Right ventricle myocardium inferior (tissue), 1 donor: ENCODE measurements at regions not wholly inside any gene's neighbourhood (a gene's known extent, or its start where the extent isn't known, plus 50 kb on each side); places are given as distances from the start of the nearest gene placed in this dataset.

Experiments used
- ATAC-seq: fragments of 200-7000 bp; cut with Tn5 transposase; one replicate; pipeline ENCODE4 v1.9.1; 2020; ENCODE audit warnings: mild to moderate bottlenecking, moderate library complexity
- DNase-seq: peaks from one replicate; pipeline ENCODE4 v3.0.0; 2021; ENCODE audit errors: missing footprints
- intact Hi-C: fragments of 100-400 bp; cut with DNase I; formaldehyde crosslinking; loops from one replicate; pipeline ENCODE4 v1.11.0; 2022
- donor health status: DM: no; HTN: yes; CAD: no; lungs with severe emphysema.

GRCh38 chr11:42232673-42233072, 773.2 kb upstream of the LRRC4C start:
- intact Hi-C loops, result no loop called here
- DNase-seq (no peak), ATAC-seq (no peak)

GRCh38 chr11:42234451-42234951, 775.0 kb upstream of the LRRC4C start:
- intact Hi-C loops, result no loop called here
- DNase-seq, result no peak
- ATAC-seq, result no peak

- DNase-seq, result no peak
- intact Hi-C loops, result no loop called here
- no peak for ATAC-seq
Measured at GRCh38 chr11:42237701-42238235, 778.3 kb upstream of the LRRC4C start.

DNA sequence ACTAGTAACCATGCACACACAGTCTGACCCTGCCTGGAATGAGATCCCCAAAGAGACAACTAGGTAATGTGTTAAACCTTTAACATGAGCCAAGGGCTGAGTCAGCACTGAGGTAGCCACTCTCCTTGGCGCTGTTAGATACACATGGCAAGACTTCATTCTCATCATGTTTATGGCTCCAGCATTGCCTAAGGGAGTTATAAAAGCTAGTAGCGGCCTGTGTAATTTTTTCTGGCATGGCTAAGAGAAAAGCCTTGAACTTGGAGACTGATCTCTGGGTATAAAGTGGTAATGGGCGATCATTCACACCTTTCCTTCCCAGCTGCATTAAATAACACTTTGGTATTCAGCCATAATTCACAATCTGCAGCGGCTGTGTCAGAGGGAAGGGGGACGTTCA, 779.7 kb upstream of the LRRC4C start:
- DNase-seq, result no peak
- intact Hi-C loops, result no loop called here
- ATAC-seq, result no peak

GRCh38 chr11:42243385-42243784, 783.9 kb upstream of the LRRC4C start:
- no peak for DNase-seq
- intact Hi-C loops, result no loop called here

DNA sequence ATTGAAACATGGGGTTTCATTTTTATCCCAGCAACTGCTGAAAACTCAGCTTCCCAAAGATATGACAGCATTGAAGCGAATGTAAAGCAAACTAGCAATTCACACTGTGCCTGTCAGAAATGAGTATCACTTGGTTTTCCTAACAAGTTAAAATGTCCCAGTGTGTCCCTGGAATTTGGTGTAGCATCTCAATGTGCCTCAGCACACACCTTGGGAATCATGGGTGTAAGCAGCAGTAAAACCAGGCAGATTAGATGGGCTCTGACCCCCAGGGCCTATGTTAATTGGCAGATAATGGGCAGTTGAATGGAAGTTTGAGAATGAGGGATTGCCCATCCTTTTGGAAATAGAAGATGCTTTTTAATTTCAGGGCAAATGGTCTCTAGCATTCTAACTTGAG, 784.9 kb upstream of the LRRC4C start:
- DNase-seq, result no peak
- no peak for ATAC-seq
- intact Hi-C loops, result no loop called here

More at GRCh38 chr11:42243385-42243784, 783.9 kb upstream of the LRRC4C start:
- ATAC-seq, result no peak

GRCh38 chr11:42249401-42249800, 789.9 kb upstream of the LRRC4C start:
- intact Hi-C loops, result no loop called here
- DNase-seq (no peak), ATAC-seq (no peak)

DNA sequence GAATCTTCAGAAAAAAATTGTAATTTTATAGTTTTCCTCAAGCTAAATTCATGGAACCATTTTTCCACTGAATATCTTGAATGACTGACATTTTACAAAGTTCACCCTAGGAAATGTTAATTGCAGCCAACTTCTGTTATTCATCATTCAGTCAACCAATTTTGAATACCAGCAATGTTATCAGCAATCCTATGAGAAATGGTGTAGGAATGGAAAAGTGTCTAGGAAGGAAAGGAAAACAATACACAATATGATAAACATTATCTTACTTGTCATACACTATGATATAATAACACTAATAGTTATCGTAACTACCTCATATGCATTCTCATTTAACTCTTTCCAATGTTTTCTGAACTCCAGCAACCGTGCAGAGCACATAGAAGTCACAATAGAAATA, 790.5 kb upstream of the LRRC4C start:
- intact Hi-C loops, result no loop called here
- no peak for DNase-seq
- ATAC-seq, result no peak

DNA sequence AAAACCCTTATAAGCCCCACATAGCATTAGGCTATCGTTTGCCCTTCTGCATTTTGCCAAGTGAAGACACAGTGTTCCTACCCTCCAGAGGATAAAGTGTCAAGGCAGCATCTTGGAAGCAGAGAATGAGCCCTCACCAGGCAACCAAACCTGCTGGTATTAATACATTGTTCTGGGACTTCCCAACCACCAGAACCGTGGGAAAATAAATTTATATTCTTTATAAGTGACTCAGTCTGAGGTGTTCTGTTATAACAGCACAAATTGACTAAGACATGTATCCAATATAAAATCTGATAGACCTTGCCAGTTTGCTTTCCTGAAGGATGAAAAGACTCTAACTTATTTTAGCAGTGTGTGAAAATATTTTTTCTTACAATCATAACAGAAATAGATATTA, 792.5 kb upstream of the LRRC4C start:
- ATAC-seq (no peak), DNase-seq (no peak)
- intact Hi-C loops, result no loop called here

DNA sequence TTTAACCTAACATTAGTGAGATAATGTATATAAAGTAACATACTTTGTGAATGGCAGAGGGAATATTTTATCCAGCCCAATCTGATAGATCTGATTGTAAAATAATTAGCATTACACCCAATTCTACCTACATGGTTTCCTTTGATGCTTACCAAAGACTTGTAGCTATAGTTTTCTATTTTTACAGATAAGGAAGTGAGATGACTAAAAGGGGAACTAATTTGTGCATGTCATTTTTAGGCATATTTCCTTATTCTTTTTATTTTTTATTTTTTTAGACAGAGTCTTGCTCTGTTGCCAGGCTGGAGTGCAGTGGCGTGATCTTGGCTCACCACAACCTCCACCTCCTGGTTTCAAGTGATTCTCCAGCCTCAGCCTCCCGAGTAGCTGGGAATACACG, 793.7 kb upstream of the LRRC4C start:
- intact Hi-C loops, result no loop called here
- DNase-seq, result no peak
- no peak for ATAC-seq

- ATAC-seq, result no peak
- intact Hi-C loops, result no loop called here
Measured at GRCh38 chr11:42255906-42256305, 796.5 kb upstream of the LRRC4C start.

GRCh38 chr11:42257534-42257933, 798.1 kb upstream of the LRRC4C start:
- ATAC-seq, result no peak
- intact Hi-C loops, result no loop called here
- no peak for DNase-seq

More at GRCh38 chr11:42255906-42256305, 796.5 kb upstream of the LRRC4C start:
- DNase-seq, result no peak

DNA sequence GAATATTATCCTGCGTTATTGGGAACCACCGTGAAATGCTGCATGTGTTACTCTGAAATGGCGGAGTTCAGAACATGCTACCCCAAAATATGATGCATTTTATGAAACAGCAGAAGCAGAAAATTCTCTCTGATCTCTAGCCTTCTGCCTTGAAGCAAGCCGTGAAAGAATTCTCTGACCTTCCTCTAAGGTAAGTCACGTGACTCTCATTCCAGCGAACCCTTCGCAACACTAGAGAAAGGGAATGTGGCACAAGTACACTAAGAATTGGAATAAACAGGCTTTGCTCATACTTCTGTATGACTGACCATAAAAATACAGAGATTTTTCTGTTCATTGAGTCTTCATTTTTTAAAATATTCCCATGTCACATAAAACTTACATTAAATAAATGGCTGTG, 805.6 kb upstream of the LRRC4C start:
- DNase-seq (no peak), ATAC-seq (no peak)
- intact Hi-C loops, result no loop called here

DNA sequence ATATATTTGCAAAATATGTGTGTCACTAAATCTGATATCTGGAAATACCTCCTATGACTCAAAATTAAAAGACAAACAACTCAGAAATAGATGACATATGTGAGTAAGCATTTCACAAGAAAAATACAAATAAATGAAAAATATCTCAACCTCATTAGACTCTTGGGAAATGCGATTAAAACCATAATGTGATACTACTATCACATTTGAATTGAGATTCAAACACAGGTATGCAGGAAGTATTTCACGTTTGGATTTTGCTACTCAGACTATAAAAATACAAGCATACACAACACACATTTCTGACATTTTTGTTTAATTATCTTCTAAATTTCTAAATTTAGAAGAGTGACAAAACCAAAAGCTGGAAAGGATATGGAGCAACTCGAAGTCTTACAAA, 811.9 kb upstream of the LRRC4C start:
- intact Hi-C loops, result no loop called here
- DNase-seq, result no peak
- ATAC-seq, result no peak

DNA sequence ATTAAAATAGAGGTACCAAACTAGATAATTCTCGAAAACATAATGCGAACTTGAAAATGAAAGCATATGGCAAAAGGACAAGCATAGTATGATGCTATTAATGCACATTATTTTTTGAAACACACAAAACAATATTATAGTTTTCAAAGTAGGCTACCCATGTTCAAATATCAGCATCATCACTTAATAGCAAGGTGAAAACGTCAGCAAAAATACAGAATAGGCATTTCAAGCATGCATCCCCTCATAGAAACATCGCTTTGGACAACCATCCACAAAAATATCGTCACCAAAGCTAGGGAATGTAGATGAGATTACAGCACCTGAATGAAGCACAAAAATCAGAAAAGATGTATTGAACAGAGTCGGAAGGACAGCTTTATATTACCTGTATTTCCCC, 814.5 kb upstream of the LRRC4C start:
- ATAC-seq, result no peak
- no peak for DNase-seq
- intact Hi-C loops, result no loop called here

- ATAC-seq (no peak), DNase-seq (no peak)
- intact Hi-C loops, result no loop called here
Measured at GRCh38 chr11:42296910-42297309, 837.5 kb upstream of the LRRC4C start.

- intact Hi-C loops, result no loop called here
- ATAC-seq (no peak), DNase-seq (no peak)
Measured at GRCh38 chr11:42299780-42300179, 840.3 kb upstream of the LRRC4C start.

DNA sequence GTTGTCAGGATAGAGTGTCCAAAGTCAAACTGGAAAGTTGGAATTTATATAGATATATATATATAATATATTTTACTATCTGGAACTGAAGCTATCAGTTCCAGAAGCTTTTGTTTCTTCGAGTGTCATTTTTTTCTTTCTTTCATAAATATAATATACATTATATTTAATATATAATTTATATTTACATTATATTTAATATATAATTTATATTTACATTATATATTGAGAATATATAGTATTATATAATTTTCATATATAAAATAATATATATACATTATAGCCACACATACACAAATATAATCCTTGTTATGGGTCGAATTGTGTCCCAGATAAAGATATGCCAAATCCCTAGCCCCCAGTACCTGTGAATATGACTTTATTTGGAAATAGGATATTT, 842.3 kb upstream of the LRRC4C start:
- no peak for DNase-seq

DNA sequence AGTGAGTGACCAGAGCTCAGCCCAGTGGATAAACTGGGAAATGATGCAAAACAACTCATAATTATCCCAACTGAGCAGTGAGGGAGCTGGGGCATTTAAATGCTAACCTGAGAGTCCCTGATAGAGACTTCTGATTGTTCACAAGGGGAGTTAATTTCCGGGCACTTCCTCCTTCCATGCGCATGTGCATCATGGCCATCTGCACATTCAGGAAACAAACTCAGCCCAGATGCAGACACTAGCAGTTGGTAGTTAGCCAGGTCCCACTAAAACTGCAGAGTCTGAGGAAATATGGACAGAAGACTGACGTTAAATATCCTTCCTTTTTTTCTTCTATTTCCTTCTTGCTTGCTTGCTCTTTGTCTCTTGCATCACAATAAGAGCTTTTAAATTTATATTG, 852.1 kb upstream of the LRRC4C start:
- ATAC-seq, result no peak
- intact Hi-C loops, result no loop called here
- no peak for DNase-seq

More for the DNA sequence above, 842.3 kb upstream of the LRRC4C start:
- ATAC-seq, result no peak
- intact Hi-C loops, result no loop called here

DNA sequence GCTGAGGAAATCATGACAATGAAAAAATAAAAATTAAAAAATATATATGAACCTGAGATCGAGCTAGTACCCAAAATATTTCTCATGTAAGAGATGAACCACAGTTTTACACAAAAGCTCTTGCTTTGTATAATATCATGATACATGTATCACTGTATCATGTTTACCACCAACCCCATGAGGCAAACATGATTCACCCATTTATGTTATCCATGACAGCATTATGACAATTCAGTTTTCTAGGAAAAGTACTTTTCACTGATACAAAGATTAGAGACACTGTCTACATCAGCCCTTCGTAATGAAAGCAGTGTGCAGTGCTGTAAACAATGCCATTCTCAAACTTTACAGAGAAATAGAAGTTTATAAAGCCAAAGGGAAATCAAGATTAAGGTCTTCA, 852.5 kb upstream of the LRRC4C start:
- intact Hi-C loops, result no loop called here
- ATAC-seq, result no peak
- no peak for DNase-seq

DNA sequence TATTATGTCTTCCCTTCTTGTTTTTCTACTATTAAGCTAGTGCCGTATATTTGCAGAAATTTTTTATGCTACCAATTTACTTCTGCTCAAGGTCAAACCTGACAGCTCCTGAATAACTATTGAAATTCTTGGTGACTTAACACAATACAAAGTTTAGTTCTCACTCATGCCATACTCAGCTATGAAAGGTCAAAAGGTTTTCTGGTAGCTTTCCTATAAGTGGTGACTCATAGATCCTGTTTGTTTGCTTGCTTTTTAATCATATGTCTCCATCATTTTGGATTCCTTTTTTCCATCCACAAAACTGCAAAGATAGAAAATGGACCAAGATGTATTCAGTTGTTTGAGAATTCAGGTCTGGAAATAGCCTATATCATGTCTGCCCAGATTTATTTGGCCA, 855.8 kb upstream of the LRRC4C start:
- ATAC-seq, result no peak
- DNase-seq, result no peak
- intact Hi-C loops, result no loop called here
